ENCODE measurements at regions not wholly inside any gene's neighbourhood (a gene's known extent, or its start where the extent isn't known, plus 50 kb on each side); places are given as distances from the start of the nearest gene placed in this dataset.
A peak's percentile ranks its signal among the peaks of the same experiment; 100 is the strongest.

GRCh38 chr2:12302140-12302539 lies 414.6 kb upstream of the TRIB2 start:
- DNase-seq: no peak
- intact Hi-C loops (cut with DNase I): no loop called here
- ATAC-seq: no peak

GRCh38 chr2:12302691-12303090 lies 414.0 kb upstream of the TRIB2 start:
- intact Hi-C loops (cut with DNase I): no loop called here
- ATAC-seq (no peak), DNase-seq (no peak)

- no peak for DNase-seq
- ATAC-seq: no peak
- intact Hi-C loops (cut with DNase I): no loop called here
Measured at GRCh38 chr2:12303181-12304030, 413.3 kb upstream of the TRIB2 start.

GRCh38 chr2:12304564-12305171 lies 412.1 kb upstream of the TRIB2 start:
- intact Hi-C loops (cut with DNase I): no loop called here
- ATAC-seq (no peak), DNase-seq (no peak)

GRCh38 chr2:12305931-12306330 lies 410.8 kb upstream of the TRIB2 start:
- DNase-seq (no peak), ATAC-seq (no peak)
- intact Hi-C loops (cut with DNase I): no loop called here

GRCh38 chr2:12310399-12310798 lies 406.3 kb upstream of the TRIB2 start:
- DNase-seq (no peak), ATAC-seq (no peak)
- intact Hi-C loops (cut with DNase I): no loop called here

GRCh38 chr2:12313445-12314126 lies 403.1 kb upstream of the TRIB2 start:
- peak in 1 of 2 donors; percentile 19 for ATAC-seq
- DNase-seq: no peak
- intact Hi-C loops (cut with DNase I): no loop called here

- DNase-seq (no peak), ATAC-seq (no peak)
- intact Hi-C loops (cut with DNase I): no loop called here
Measured at GRCh38 chr2:12314127-12314760, 402.5 kb upstream of the TRIB2 start.

GRCh38 chr2:12315224-12315623 lies 401.5 kb upstream of the TRIB2 start:
- ATAC-seq (no peak), DNase-seq (no peak)
- intact Hi-C loops (cut with DNase I): no loop called here

GRCh38 chr2:12316476-12316875 lies 400.3 kb upstream of the TRIB2 start:
- intact Hi-C loops (cut with DNase I): no loop called here
- DNase-seq (no peak), ATAC-seq (no peak)

- intact Hi-C loops (cut with DNase I): no loop called here
- no peak for DNase-seq
- ATAC-seq: no peak
Measured at GRCh38 chr2:12317286-12317685, 399.4 kb upstream of the TRIB2 start.

- intact Hi-C loops (cut with DNase I): no loop called here
- ATAC-seq: peak in 1 of 2 donors; percentile 40
- DNase-seq: no peak
Measured at GRCh38 chr2:12317814-12318426, 398.8 kb upstream of the TRIB2 start.

- intact Hi-C loops (cut with DNase I): no loop called here
- DNase-seq (no peak), ATAC-seq (no peak)
Measured at GRCh38 chr2:12318427-12319057, 398.2 kb upstream of the TRIB2 start.

- DNase-seq: no peak
- intact Hi-C loops (cut with DNase I): no loop called here
- no peak for ATAC-seq
Measured at GRCh38 chr2:12320027-12320734, 396.6 kb upstream of the TRIB2 start.

- DNase-seq (peak; percentile 59), ATAC-seq (peak; percentile 81 to 89)
- intact Hi-C loops (cut with DNase I): no loop called here
Measured at GRCh38 chr2:12320991-12321641, 395.6 kb upstream of the TRIB2 start.

GRCh38 chr2:12321886-12322285 lies 394.9 kb upstream of the TRIB2 start:
- ATAC-seq (no peak), DNase-seq (no peak)
- intact Hi-C loops (cut with DNase I): no loop called here

GRCh38 chr2:12325806-12326205 lies 390.9 kb upstream of the TRIB2 start:
- peak in 1 of 2 donors; percentile 81 for ATAC-seq
- intact Hi-C loops (cut with DNase I): no loop called here
- peak; percentile 52 for DNase-seq
